Stimulated activated CD4-positive, alpha-beta T cell treated with anti-CD3 and anti-CD28 coated beads, Interleukin-15, amount 100 ng/mL, for 24 hours (primary cell): ENCODE measurements at regions not wholly inside any gene's neighbourhood (a gene's known extent, or its start where the extent isn't known, plus 50 kb on each side); places are given as distances from the start of the nearest gene placed in this dataset.
"Not testable (repeated sequence)": the region's sequence is repeated elsewhere in the genome, so short reads cannot be mapped to it uniquely, and the experiment has no call there.

ENCODE experiments used
- DNase-seq: peaks from one replicate; pipeline ENCODE4 v3.0.0-alpha.2; 2020

GRCh38 chr18:27564066-27564465 lies 379.0 kb upstream of the CHST9 start:
- no peak for DNase-seq

GRCh38 chr18:27558388-27559155 lies 373.5 kb upstream of the CHST9 start:
- no peak for DNase-seq

GRCh38 chr18:27556741-27557140 lies 371.6 kb upstream of the CHST9 start:
- DNase-seq: no peak

- no peak for DNase-seq
Observed at GRCh38 chr18:27549335-27550039, 364.4 kb upstream of the CHST9 start.

- no peak for DNase-seq
Observed at GRCh38 chr18:27546991-27547390, 361.9 kb upstream of the CHST9 start.

GRCh38 chr18:27544206-27544605 lies 359.1 kb upstream of the CHST9 start:
- no peak for DNase-seq

GRCh38 chr18:27541293-27541692 lies 356.2 kb upstream of the CHST9 start:
- no peak for DNase-seq

- DNase-seq: no peak
Observed at GRCh38 chr18:27540111-27540510, 355.0 kb upstream of the CHST9 start.

- DNase-seq: no peak
Observed at GRCh38 chr18:27528925-27529521, 343.9 kb upstream of the CHST9 start.

GRCh38 chr18:27527856-27528255 lies 342.7 kb upstream of the CHST9 start:
- DNase-seq: no peak

- DNase-seq: no peak
Observed at GRCh38 chr18:27520401-27520800, 335.3 kb upstream of the CHST9 start.

- DNase-seq: not testable (repeated sequence)
Observed at GRCh38 chr18:27510036-27510633, 325.0 kb upstream of the CHST9 start.

- no peak for DNase-seq
Observed at GRCh38 chr18:27501671-27502070, 316.6 kb upstream of the CHST9 start.

GRCh38 chr18:27500531-27500930 lies 315.4 kb upstream of the CHST9 start:
- DNase-seq: no peak

GRCh38 chr18:27497246-27497645 lies 312.1 kb upstream of the CHST9 start:
- no peak for DNase-seq

- DNase-seq: no peak
Observed at GRCh38 chr18:27493182-27493581, 308.1 kb upstream of the CHST9 start.

- no peak for DNase-seq
Observed at GRCh38 chr18:27491772-27492171, 306.7 kb upstream of the CHST9 start.

- DNase-seq: no peak
Observed at GRCh38 chr18:27483276-27483675, 298.2 kb upstream of the CHST9 start.

- DNase-seq: no peak
Observed at GRCh38 chr18:27478459-27478858, 293.4 kb upstream of the CHST9 start.

- DNase-seq: no peak
Observed at GRCh38 chr18:27473318-27473717, 288.2 kb upstream of the CHST9 start.

- no peak for DNase-seq
Observed at GRCh38 chr18:27467073-27467472, 282.0 kb upstream of the CHST9 start.

GRCh38 chr18:27461957-27462356 lies 276.8 kb upstream of the CHST9 start:
- no peak for DNase-seq

GRCh38 chr18:27449104-27449503 lies 264.0 kb upstream of the CHST9 start:
- DNase-seq: no peak

GRCh38 chr18:27447930-27448329 lies 262.8 kb upstream of the CHST9 start:
- DNase-seq: no peak
